ENCODE measurements at regions not wholly inside any gene's neighbourhood (a gene's known extent, or its start where the extent isn't known, plus 50 kb on each side); places are given as distances from the start of the nearest gene placed in this dataset.

DNA sequence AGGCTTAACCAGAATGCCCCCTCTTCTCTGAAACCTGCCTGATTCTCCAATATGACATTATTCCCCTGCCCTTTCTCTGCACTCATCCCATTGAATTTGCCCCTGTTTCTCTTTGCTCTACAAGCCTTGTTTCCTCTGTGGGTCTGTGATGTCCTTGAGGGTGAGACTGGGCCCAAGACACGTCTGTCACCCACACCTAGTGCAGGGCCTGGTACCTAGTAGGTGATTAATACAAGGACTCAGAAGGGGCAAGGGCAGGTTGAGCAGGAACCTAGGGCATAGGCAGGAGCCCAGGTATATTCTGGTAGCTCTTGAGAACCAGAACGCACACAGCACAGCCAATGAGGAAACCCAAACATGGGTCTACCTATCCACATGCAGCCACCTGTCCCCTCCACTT lies 81.9 kb upstream of the HMGXB4 start:
- H3K27me3 ChIP-seq (ENCODE audit: insufficient read depth) = no peaks in the 10 kb centered on the region; the same call in 1 of the 2 replicates
- no peak overlapping the region for H2AFZ ChIP-seq (ENCODE audit: low read depth)
- DNase-seq = no peak
- WGBS (ENCODE audit: low lambda C conversion rate) = 18% methylated on average over 2 of the region's 2 CpGs
- H3K4me2 ChIP-seq = no peak overlapping the region
- no peak overlapping the region for H3K4me3 ChIP-seq (ENCODE audit: low read depth in 2 of 2, low read length in 1 of 2)
- no peak overlapping the region for H3K27ac ChIP-seq (ENCODE audit: low read depth in 2 of 2, low read length in 1 of 2)
- H3K9me3 ChIP-seq = no peaks in the 10 kb centered on the region
- TF ChIP-seq, protein P1, sequence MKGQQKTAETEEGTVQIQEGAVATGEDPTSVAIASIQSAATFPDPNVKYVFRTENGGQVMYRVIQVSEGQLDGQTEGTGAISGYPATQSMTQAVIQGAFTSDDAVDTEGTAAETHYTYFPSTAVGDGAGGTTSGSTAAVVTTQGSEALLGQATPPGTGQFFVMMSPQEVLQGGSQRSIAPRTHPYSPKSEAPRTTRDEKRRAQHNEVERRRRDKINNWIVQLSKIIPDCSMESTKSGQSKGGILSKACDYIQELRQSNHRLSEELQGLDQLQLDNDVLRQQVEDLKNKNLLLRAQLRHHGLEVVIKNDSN (IDR thresholded peaks at IDR 0.05; ENCODE audit: borderline replicate concordance, low read depth) = no peak
- no peak for TF ChIP-seq RFX5 (IDR thresholded peaks at IDR 0.05; ENCODE audit: low read length)
- no peak for TF ChIP-seq IRF3 (IDR thresholded peaks at IDR 0.05; ENCODE audit: low read depth, low read length)
- no peak for TF ChIP-seq MXI1 (IDR thresholded peaks at IDR 0.05; ENCODE audit: low read depth, low read length)
- no peak for TF ChIP-seq MEF2A (IDR thresholded peaks at IDR 0.05; ENCODE audit: borderline replicate concordance, low read depth)
- TF ChIP-seq ELF1 (IDR thresholded peaks at IDR 0.05) = no peak
- TF ChIP-seq TCF12 (IDR thresholded peaks at IDR 0.05) = no peak
- H3K79me2 ChIP-seq (ENCODE audit: insufficient read depth) = no peaks in the 10 kb centered on the region
- ChIA-PET POLR2A (no interaction called here), CTCF (interaction anchor here (1.5 kb wide), 1 partner anchor 56 kb away, joined by 4 read pairs; no protein-coding TSS in a partner anchor)
- no peaks in the 10 kb centered on the region for H3F3A ChIP-seq (replicated peaks; ENCODE audit: insufficient read depth)
- no peaks in the 10 kb centered on the region for H3K9me2 ChIP-seq
- H3K9ac ChIP-seq = no peak overlapping the region
- H3K36me3 ChIP-seq (replicated peaks in 1 of 2; ENCODE audit: control insufficient read depth in 1 of 2, insufficient read depth in 2 of 2, low read length in 1 of 2) = no peaks in the 10 kb centered on the region
- no peaks in the 10 kb centered on the region for H4K20me1 ChIP-seq (ENCODE audit: insufficient read depth)
- no peaks in the 10 kb centered on the region; a peak in 1 of 4 replicates for H3K4me1 ChIP-seq (ENCODE audit: control insufficient read depth in 1 of 2, insufficient read depth in 2 of 2, low read depth in 1 of 2, low read length in 1 of 2)

- no peak for DNase-seq
- Histone ChIP-seq H3K9me2 (no peaks in the 10 kb centered on the region), H3F3A (replicated peaks; ENCODE audit: insufficient read depth) (no peaks in the 10 kb centered on the region), H3K4me2 (no peak overlapping the region), H3K4me3 (ENCODE audit: low read depth in 2 of 2, low read length in 1 of 2) (no peak overlapping the region), H3K36me3 (replicated peaks in 1 of 2; ENCODE audit: control insufficient read depth in 1 of 2, insufficient read depth in 2 of 2, low read length in 1 of 2) (no peaks in the 10 kb centered on the region), H3K27me3 (ENCODE audit: insufficient read depth) (no peaks in the 10 kb centered on the region; the same call in 1 of the 2 replicates), H2AFZ (ENCODE audit: low read depth) (no peak overlapping the region), H3K9me3 (no peaks in the 10 kb centered on the region), H3K4me1 (ENCODE audit: control insufficient read depth in 1 of 2, insufficient read depth in 2 of 2, low read depth in 1 of 2, low read length in 1 of 2) (no peaks in the 10 kb centered on the region), H3K9ac (no peak overlapping the region), H3K79me2 (ENCODE audit: insufficient read depth) (no peaks in the 10 kb centered on the region), H3K27ac (ENCODE audit: low read depth in 2 of 2, low read length in 1 of 2) (no peak overlapping the region), H4K20me1 (ENCODE audit: insufficient read depth) (no peaks in the 10 kb centered on the region)
- TF ChIP-seq NFIC (IDR thresholded peaks at IDR 0.05; ENCODE audit: borderline replicate concordance) = no peak
- TF ChIP-seq MAX (IDR thresholded peaks at IDR 0.05; ENCODE audit: low read depth) = no peak
- TF ChIP-seq TCF12 (IDR thresholded peaks at IDR 0.05) = no peak
- TF ChIP-seq, protein P1 (IDR thresholded peaks at IDR 0.05; ENCODE audit: borderline replicate concordance, low read depth) = no peak
- no peak for TF ChIP-seq JUND (IDR thresholded peaks at IDR 0.05)
- no peak for TF ChIP-seq SIN3A (IDR thresholded peaks at IDR 0.05; ENCODE audit: borderline replicate concordance, low read depth, low read length)
- TF ChIP-seq RFX5 (IDR thresholded peaks at IDR 0.05; ENCODE audit: low read length) = no peak
- TF ChIP-seq EP300 (IDR thresholded peaks at IDR 0.05; ENCODE audit: borderline replicate concordance in 1 of 2, low read depth in 1 of 2, low read length in 1 of 2) = no peak
- no peak for TF ChIP-seq RAD21 (IDR thresholded peaks at IDR 0.05; ENCODE audit: low read length)
- TF ChIP-seq GABPA (IDR thresholded peaks at IDR 0.05; ENCODE audit: low read depth) = no peak
- TF ChIP-seq FOXJ3 (CRISPR knock-in tag; IDR thresholded peaks at IDR 0.05) = no peak
- no peak for TF ChIP-seq MEF2A (IDR thresholded peaks at IDR 0.05; ENCODE audit: borderline replicate concordance, low read depth)
- TF ChIP-seq CTCF (IDR thresholded peaks at IDR 0.05) = no peak; the same call in 1 of the 2 replicates
- TF ChIP-seq, protein P2, sequence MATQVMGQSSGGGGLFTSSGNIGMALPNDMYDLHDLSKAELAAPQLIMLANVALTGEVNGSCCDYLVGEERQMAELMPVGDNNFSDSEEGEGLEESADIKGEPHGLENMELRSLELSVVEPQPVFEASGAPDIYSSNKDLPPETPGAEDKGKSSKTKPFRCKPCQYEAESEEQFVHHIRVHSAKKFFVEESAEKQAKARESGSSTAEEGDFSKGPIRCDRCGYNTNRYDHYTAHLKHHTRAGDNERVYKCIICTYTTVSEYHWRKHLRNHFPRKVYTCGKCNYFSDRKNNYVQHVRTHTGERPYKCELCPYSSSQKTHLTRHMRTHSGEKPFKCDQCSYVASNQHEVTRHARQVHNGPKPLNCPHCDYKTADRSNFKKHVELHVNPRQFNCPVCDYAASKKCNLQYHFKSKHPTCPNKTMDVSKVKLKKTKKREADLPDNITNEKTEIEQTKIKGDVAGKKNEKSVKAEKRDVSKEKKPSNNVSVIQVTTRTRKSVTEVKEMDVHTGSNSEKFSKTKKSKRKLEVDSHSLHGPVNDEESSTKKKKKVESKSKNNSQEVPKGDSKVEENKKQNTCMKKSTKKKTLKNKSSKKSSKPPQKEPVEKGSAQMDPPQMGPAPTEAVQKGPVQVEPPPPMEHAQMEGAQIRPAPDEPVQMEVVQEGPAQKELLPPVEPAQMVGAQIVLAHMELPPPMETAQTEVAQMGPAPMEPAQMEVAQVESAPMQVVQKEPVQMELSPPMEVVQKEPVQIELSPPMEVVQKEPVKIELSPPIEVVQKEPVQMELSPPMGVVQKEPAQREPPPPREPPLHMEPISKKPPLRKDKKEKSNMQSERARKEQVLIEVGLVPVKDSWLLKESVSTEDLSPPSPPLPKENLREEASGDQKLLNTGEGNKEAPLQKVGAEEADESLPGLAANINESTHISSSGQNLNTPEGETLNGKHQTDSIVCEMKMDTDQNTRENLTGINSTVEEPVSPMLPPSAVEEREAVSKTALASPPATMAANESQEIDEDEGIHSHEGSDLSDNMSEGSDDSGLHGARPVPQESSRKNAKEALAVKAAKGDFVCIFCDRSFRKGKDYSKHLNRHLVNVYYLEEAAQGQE (IDR thresholded peaks at IDR 0.05; ENCODE audit: low read depth, low read length) = no peak
- TF ChIP-seq FOSL2 (IDR thresholded peaks at IDR 0.05; ENCODE audit: borderline replicate concordance, low read depth) = no peak
- CTCF ChIA-PET = interaction anchor here (1.0 to 1.7 kb wide), 4 partner anchors 20 to 53 kb away, joined by 3 to 6 read pairs (median 4); no protein-coding TSS in a partner anchor
- POLR2A ChIA-PET = no interaction called here
- 15% methylated on average over 2 of the region's 2 CpGs for WGBS (ENCODE audit: low lambda C conversion rate)
Observed at GRCh38 chr22:35177811-35178210, 79.5 kb upstream of the HMGXB4 start.

Measured in SK-N-SH (cell line).